Activated T-helper 1 cell treated with anti-CD3 and anti-CD28 coated beads, Interleukin-12 subunit alpha, Interleukin-12 subunit beta, Interleukin-2, Interleukin-4 antibody, amounts not matched to agents 30 ng/mL and 10 ng/mL and 1 ng/mL, durations not matched to agents 14 hours and 24 hours and 36 hours (primary cell): ENCODE measurements at regions not wholly inside any gene's neighbourhood (a gene's known extent, or its start where the extent isn't known, plus 50 kb on each side); places are given as distances from the start of the nearest gene placed in this dataset.

Source experiments
- DNase-seq: peaks from one replicate; pipeline ENCODE4 v3.0.0; 2021; ENCODE audit warnings: low spot score
- H3K27ac Mint-ChIP-seq: one replicate; pipeline ENCODE4 v1.8.0; 2021; ENCODE audit warnings: mild to moderate bottlenecking, mixed read lengths
- H3K27me3 Mint-ChIP-seq: one replicate; pipeline ENCODE4 v1.8.0; 2022; ENCODE audit warnings: mild to moderate bottlenecking, moderate library complexity, mixed read lengths; ENCODE audit not compliant: insufficient read depth
- H3K36me3 Mint-ChIP-seq: one replicate; pipeline ENCODE4 v1.8.0; 2021; ENCODE audit warnings: low read depth, mixed read lengths
- H3K4me1 Mint-ChIP-seq: one replicate; pipeline ENCODE4 v1.8.0; 2021; ENCODE audit warnings: low read depth, mixed read lengths
- H3K4me3 Mint-ChIP-seq: one replicate; pipeline ENCODE4 v1.8.0; 2021; ENCODE audit warnings: mild to moderate bottlenecking, moderate library complexity, mixed read lengths
- H3K9me3 Mint-ChIP-seq: one replicate; pipeline ENCODE4 v1.8.0; 2021; ENCODE audit warnings: mixed read lengths
- intact Hi-C: fragments of 100-400 bp; cut with micrococcal nuclease; formaldehyde crosslinking; loops from one replicate; pipeline ENCODE4 v1.15.1; 2024

DNA sequence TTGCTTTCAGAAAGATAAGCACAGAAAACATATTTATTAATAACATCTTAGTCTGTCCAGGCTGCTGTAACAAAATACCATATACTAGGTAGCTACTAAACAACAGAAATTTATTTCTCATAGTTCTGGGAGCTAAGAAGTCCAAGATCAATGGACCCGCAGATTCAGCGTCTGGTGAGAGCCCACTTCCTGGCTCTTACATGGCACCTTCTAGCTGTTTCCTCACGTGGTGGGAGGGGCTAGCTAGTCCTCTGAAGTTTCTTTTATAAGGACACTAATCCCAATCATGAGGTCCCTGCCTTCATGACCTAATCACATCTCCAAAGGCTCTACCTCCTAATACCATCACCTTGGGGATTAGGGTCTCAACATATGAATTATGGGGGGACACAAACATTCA is 57.2 kb upstream of the AFF2 start:
- no peak for DNase-seq
- no peaks in the 10 kb centered on the region for H3K4me1 Mint-ChIP-seq
- intact Hi-C loops, result no loop called here
- H3K27ac Mint-ChIP-seq, result no peak overlapping the region
- peaks cover 2% of the 10 kb centered on the region for H3K27me3 Mint-ChIP-seq
- no peaks in the 10 kb centered on the region for H3K36me3 Mint-ChIP-seq
- no peaks in the 10 kb centered on the region for H3K9me3 Mint-ChIP-seq
- H3K4me3 Mint-ChIP-seq, result no peak overlapping the region

DNA sequence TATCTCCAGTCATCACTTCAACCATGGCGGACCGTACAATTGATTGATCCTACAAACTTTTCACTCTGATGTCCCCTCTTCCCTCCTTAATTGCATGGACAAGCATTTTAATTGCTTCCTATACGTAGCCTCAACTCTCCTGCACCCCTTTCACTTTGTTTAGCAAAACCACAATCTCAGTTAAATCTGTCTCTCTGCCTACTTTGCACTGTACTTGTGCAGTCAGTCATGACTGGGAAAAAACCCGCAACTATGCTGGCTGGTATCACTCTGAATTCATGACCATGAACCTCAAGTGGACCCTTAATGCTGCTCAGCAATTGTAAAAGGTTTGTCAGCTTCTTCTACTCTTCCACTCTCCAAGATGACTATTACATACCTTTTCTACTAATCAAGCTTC is 51.7 kb upstream of the AFF2 start:
- intact Hi-C loops, result no loop called here
- peaks cover 4% of the 10 kb centered on the region for H3K9me3 Mint-ChIP-seq
- H3K27ac Mint-ChIP-seq, result no peak overlapping the region
- DNase-seq, result no peak
- H3K27me3 Mint-ChIP-seq, result peaks cover 2% of the 10 kb centered on the region
- no peak overlapping the region for H3K4me3 Mint-ChIP-seq
- H3K4me1 Mint-ChIP-seq, result no peaks in the 10 kb centered on the region
- no peaks in the 10 kb centered on the region for H3K36me3 Mint-ChIP-seq
